Liver (tissue), 8 donors: ENCODE measurements at regions not wholly inside any gene's neighbourhood (a gene's known extent, or its start where the extent isn't known, plus 50 kb on each side); places are given as distances from the start of the nearest gene placed in this dataset.

Experiments used
- DNase-seq: peaks from one replicate; pipeline ENCODE4 v3.0.0-alpha.2; 2017; ENCODE audit warnings: low spot score
- H3K27ac ChIP-seq, 2 donors: one replicate each; pipeline ENCODE4 v1.7.0; 2013; ENCODE audit warnings: inconsistent platforms in 2 of 2, low read length in 2 of 2, control low read depth in 1 of 2, low read depth in 1 of 2, mild to moderate bottlenecking in 1 of 2
- H3K27me3 ChIP-seq, 4 donors: one replicate each; pipeline versions ENCODE4 v1.6.1 to v1.7.0; 2013; ENCODE audit warnings: low read length in 3 of 4, inconsistent platforms in 1 of 4, mild to moderate bottlenecking in 1 of 4, moderate library complexity in 1 of 4; ENCODE audit not compliant: control insufficient read depth in 4 of 4, insufficient read depth in 4 of 4
- H3K36me3 ChIP-seq, 4 donors: one replicate each; pipeline versions ENCODE4 v1.6.1 to v1.7.0; 2013; ENCODE audit warnings: low read length in 3 of 4, mild to moderate bottlenecking in 3 of 4, low read depth in 1 of 4, moderate library complexity in 1 of 4; ENCODE audit not compliant: control insufficient read depth in 4 of 4, insufficient read depth in 3 of 4
- H3K4me1 ChIP-seq, 4 donors: one replicate each; pipeline versions ENCODE4 v1.6.1 to v1.7.0; 2013; ENCODE audit warnings: low read length in 3 of 4, mild to moderate bottlenecking in 3 of 4, moderate library complexity in 1 of 4; ENCODE audit not compliant: control insufficient read depth in 4 of 4, insufficient read depth in 4 of 4
- H3K4me3 ChIP-seq, 3 donors: one replicate each; pipeline versions ENCODE4 v1.6.1 to v1.7.0; 2013; ENCODE audit warnings: low read length in 3 of 3, control low read depth in 1 of 3, low read depth in 1 of 3, mild to moderate bottlenecking in 1 of 3
- H3K9ac ChIP-seq, 2 donors: one replicate each; pipeline ENCODE4 v1.7.0; 2013; ENCODE audit warnings: low read length in 2 of 2, mild to moderate bottlenecking in 2 of 2, moderate library complexity in 2 of 2, control low read depth in 1 of 2, low read depth in 1 of 2
- H3K9me3 ChIP-seq, 4 donors: one replicate each; pipeline versions ENCODE4 v1.6.1 to v1.7.0; 2013; ENCODE audit warnings: low read length in 3 of 4; ENCODE audit not compliant: control insufficient read depth in 4 of 4
- FOXA2 ChIP-seq: IDR thresholded peaks from 2 replicates; pipeline ENCODE4 v1.6.1; 2016; ENCODE audit warnings: antibody characterized with exemption
- HNF4A ChIP-seq, 2 donors: conservative IDR thresholded peaks; 2 replicates each; pipeline ENCODE4 v1.6.1; 2016; ENCODE audit warnings: antibody characterized with exemption in 2 of 2, mild to moderate bottlenecking in 2 of 2
- HNF4G ChIP-seq: IDR thresholded peaks from 2 replicates; pipeline ENCODE4 v1.6.1; 2016; ENCODE audit warnings: antibody characterized with exemption
- NR2F2 ChIP-seq: IDR thresholded peaks from 2 replicates; pipeline ENCODE4 v1.6.1; 2016; ENCODE audit warnings: antibody characterized with exemption
- RAD21 ChIP-seq, 2 donors: IDR thresholded peaks; 2 replicates each; pipeline ENCODE4 v1.6.1; 2016; ENCODE audit warnings: antibody characterized with exemption in 2 of 2, mild to moderate bottlenecking in 2 of 2
- RXRA ChIP-seq, 2 donors: IDR thresholded peaks; 2 replicates each; pipeline ENCODE4 v1.6.1; 2017 to 2018; ENCODE audit warnings: antibody characterized with exemption in 2 of 2, mild to moderate bottlenecking in 1 of 2
- TAF1 ChIP-seq: conservative IDR thresholded peaks from 2 replicates; pipeline ENCODE4 v1.6.1; 2016; ENCODE audit warnings: antibody characterized with exemption, mild to moderate bottlenecking
- YY1 ChIP-seq: IDR thresholded peaks from 2 replicates; pipeline ENCODE4 v1.6.1; 2016; ENCODE audit warnings: antibody characterized with exemption, mild to moderate bottlenecking
- WGBS: extraction: QIAGEN DNeasy Blood & Tissue Kit; methylation state at CpG from one replicate; pipeline ENCODE4 v1.1.7; 2013; 5-methylcytosine and 5-hydroxymethylcytosine counted together
- TF ChIP-seq, protein P1 (sequence below): IDR thresholded peaks from 2 replicates; pipeline ENCODE4 v1.6.1; 2016; ENCODE audit warnings: antibody characterized with exemption, mild to moderate bottlenecking
- TF ChIP-seq, protein P2 (sequence below): IDR thresholded peaks from 2 replicates; pipeline ENCODE4 v1.6.1; 2016; ENCODE audit warnings: antibody characterized with exemption
- TF ChIP-seq, protein P3 (sequence below): IDR thresholded peaks from 2 replicates; pipeline ENCODE4 v1.6.1; 2016; ENCODE audit warnings: antibody characterized with exemption
- TF ChIP-seq, protein P4 (sequence below): fragments of 150-350 bp; IDR thresholded peaks from 2 replicates; pipeline ENCODE4 v1.5.1; 2017; ENCODE audit warnings: improper control_type of control experiment, low read depth, low read length; ENCODE audit not compliant: missing input control
- donor health status: healthy.
- donor health status: healthy.
- donor health status: healthy.
- donor health status: healthy.
- donor health status: healthy.

DNA sequence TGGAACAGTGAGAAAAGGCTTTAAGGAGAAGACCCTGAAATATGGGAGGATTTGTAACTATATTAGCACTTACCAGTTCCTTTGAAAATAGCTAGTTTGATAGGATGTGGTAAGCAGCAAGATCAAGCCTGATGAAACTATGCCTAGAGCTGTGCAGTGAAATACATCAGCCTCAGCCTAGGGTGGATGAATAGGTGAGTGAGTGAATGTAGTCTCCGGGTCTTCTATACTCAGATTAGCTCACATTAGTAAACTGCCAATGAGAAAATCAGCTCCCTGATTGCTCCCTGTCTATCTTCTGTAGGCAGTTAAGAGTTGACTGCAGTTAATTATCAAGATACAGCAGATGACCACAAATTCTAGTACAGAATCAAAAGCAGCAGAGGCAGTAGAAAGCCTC, 89.6 kb downstream of the ELAPOR2 start:
- Histone ChIP-seq H3K27ac (no peak overlapping the region), H3K4me3 (no peak overlapping the region), H3K9me3 (no peaks in the 10 kb centered on the region), H3K4me1 (no peaks in the 10 kb centered on the region), H3K9ac (no peak overlapping the region), H3K27me3 (peaks cover 0 to 2% (median 0%) of the 10 kb centered on the region in 4 donors), H3K36me3 (no peaks in the 10 kb centered on the region)
- no peak for DNase-seq
- TF ChIP-seq RAD21 (IDR thresholded peaks at IDR 0.05), result no peak
- 71% methylated on average over 1 of the region's 1 CpG for WGBS

DNA sequence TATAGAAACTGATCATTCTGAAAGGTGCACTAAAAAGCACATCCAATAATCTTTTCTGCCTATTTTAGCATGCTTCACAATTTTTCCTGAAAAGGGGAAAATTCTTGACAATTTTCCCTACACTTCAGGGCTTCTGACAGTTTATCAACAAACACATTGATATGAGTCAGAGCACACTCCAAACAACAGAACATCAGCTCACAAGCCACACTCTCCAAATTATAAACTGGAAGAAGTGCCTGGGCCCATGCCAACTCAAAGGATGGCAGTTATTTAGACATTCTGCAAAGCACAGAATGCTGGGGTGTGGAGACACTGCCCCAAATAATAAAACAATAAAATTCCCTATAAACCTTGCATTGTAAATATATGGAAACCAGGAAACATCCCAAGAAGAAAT, 90.8 kb downstream of the ELAPOR2 start:
- H3K4me1 ChIP-seq, result no peaks in the 10 kb centered on the region
- no peak for DNase-seq
- H3K27me3 ChIP-seq, result peaks cover 0 to 2% (median 0%) of the 10 kb centered on the region in 4 donors
- no peaks in the 10 kb centered on the region for H3K36me3 ChIP-seq
- H3K9ac ChIP-seq, result no peak overlapping the region
- no peak overlapping the region for H3K27ac ChIP-seq
- no peaks in the 10 kb centered on the region for H3K9me3 ChIP-seq
- TF ChIP-seq, protein P1, sequence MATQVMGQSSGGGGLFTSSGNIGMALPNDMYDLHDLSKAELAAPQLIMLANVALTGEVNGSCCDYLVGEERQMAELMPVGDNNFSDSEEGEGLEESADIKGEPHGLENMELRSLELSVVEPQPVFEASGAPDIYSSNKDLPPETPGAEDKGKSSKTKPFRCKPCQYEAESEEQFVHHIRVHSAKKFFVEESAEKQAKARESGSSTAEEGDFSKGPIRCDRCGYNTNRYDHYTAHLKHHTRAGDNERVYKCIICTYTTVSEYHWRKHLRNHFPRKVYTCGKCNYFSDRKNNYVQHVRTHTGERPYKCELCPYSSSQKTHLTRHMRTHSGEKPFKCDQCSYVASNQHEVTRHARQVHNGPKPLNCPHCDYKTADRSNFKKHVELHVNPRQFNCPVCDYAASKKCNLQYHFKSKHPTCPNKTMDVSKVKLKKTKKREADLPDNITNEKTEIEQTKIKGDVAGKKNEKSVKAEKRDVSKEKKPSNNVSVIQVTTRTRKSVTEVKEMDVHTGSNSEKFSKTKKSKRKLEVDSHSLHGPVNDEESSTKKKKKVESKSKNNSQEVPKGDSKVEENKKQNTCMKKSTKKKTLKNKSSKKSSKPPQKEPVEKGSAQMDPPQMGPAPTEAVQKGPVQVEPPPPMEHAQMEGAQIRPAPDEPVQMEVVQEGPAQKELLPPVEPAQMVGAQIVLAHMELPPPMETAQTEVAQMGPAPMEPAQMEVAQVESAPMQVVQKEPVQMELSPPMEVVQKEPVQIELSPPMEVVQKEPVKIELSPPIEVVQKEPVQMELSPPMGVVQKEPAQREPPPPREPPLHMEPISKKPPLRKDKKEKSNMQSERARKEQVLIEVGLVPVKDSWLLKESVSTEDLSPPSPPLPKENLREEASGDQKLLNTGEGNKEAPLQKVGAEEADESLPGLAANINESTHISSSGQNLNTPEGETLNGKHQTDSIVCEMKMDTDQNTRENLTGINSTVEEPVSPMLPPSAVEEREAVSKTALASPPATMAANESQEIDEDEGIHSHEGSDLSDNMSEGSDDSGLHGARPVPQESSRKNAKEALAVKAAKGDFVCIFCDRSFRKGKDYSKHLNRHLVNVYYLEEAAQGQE, result no peak
- no peak for TF ChIP-seq YY1
- TF ChIP-seq, protein P2, sequence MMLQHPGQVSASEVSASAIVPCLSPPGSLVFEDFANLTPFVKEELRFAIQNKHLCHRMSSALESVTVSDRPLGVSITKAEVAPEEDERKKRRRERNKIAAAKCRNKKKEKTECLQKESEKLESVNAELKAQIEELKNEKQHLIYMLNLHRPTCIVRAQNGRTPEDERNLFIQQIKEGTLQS, result no peak
- no peak overlapping the region for H3K4me3 ChIP-seq

DNA sequence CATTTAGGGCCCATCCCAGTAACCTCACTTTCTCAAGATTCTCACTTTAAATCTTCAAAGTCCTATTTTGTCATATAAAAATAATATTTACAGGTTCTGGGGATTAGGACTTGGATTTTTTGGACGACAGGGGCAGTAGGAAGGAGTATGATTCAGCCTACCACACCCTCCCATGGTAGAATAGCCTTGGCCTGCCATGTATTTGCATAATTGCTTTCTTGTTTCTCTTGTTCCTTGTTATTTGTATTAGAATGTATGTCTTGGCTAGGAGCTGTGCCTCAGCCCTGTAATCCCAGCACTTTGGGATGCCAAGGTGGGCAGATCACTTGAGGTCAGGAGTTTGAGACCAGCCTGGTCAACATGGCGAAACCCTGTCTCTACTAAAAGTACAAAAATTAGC, 92.5 kb downstream of the ELAPOR2 start:
- H3K4me3 ChIP-seq, result no peak overlapping the region
- H3K9me3 ChIP-seq, result no peaks in the 10 kb centered on the region
- no peaks in the 10 kb centered on the region for H3K4me1 ChIP-seq
- H3K27me3 ChIP-seq, result peaks cover 0 to 4% (median 0%) of the 10 kb centered on the region in 4 donors
- H3K9ac ChIP-seq, result no peak overlapping the region
- no peak overlapping the region for H3K27ac ChIP-seq
- TF ChIP-seq FOXA2, result no peak
- no peak for DNase-seq
- H3K36me3 ChIP-seq, result no peaks in the 10 kb centered on the region
- 76% methylated on average over 2 of the region's 2 CpGs for WGBS

DNA sequence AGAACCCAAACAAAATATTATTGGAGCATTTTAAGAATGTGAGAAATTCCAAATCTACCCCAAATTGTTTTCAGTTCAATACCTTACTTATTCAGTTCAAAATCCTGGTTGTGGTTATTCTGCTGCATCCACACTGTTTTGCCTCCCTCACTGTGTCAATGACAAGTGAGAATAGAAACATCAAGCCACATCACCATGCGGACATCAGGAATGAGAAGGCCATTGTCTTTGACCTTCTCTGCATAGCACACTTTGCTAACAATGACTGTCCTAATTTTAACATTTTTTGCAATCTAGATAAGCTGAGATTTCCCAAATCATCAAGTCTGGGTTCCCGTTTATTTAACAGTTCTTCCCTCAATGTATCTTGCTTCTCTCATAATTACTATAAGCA, 93.7 kb downstream of the ELAPOR2 start:
- 63% methylated on average over 2 of the region's 2 CpGs for WGBS
- Histone ChIP-seq H3K4me1 (no peaks in the 10 kb centered on the region), H3K9ac (no peak overlapping the region), H3K4me3 (no peak overlapping the region), H3K36me3 (no peaks in the 10 kb centered on the region), H3K27ac (no peak overlapping the region), H3K9me3 (no peaks in the 10 kb centered on the region), H3K27me3 (peaks cover 0 to 8% (median 0%) of the 10 kb centered on the region in 4 donors)
- TF ChIP-seq, protein P3, sequence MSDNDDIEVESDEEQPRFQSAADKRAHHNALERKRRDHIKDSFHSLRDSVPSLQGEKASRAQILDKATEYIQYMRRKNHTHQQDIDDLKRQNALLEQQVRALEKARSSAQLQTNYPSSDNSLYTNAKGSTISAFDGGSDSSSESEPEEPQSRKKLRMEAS, result no peak
- TF ChIP-seq YY1 (no peak), TAF1 (no peak), HNF4G (no peak), HNF4A (conservative IDR thresholded peaks at IDR 0.05) (no peak), NR2F2 (no peak), RXRA (IDR thresholded peaks at IDR 0.05) (no peak), RAD21 (IDR thresholded peaks at IDR 0.05) (no peak)
- TF ChIP-seq, protein P2, result no peak
- TF ChIP-seq, protein P1, result no peak
- TF ChIP-seq, protein P4, sequence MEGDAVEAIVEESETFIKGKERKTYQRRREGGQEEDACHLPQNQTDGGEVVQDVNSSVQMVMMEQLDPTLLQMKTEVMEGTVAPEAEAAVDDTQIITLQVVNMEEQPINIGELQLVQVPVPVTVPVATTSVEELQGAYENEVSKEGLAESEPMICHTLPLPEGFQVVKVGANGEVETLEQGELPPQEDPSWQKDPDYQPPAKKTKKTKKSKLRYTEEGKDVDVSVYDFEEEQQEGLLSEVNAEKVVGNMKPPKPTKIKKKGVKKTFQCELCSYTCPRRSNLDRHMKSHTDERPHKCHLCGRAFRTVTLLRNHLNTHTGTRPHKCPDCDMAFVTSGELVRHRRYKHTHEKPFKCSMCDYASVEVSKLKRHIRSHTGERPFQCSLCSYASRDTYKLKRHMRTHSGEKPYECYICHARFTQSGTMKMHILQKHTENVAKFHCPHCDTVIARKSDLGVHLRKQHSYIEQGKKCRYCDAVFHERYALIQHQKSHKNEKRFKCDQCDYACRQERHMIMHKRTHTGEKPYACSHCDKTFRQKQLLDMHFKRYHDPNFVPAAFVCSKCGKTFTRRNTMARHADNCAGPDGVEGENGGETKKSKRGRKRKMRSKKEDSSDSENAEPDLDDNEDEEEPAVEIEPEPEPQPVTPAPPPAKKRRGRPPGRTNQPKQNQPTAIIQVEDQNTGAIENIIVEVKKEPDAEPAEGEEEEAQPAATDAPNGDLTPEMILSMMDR, result no peak
- no peak for DNase-seq
